ENCODE measurements at regions not wholly inside any gene's neighbourhood (a gene's known extent, or its start where the extent isn't known, plus 50 kb on each side); places are given as distances from the start of the nearest gene placed in this dataset.

- TF ChIP-seq HIC2 (CRISPR knock-in tag; IDR thresholded peaks at IDR 0.05; ENCODE audit: low read depth) (no peak), MEIS1 (CRISPR knock-in tag; IDR thresholded peaks at IDR 0.05; ENCODE audit: borderline replicate concordance) (0 out of 2 replicates have a peak, but pooled peaks have one; percentile 44), AKNA (CRISPR knock-in tag; IDR thresholded peaks at IDR 0.05; ENCODE audit: borderline replicate concordance) (no peak), ZMAT5 (CRISPR knock-in tag; IDR thresholded peaks at IDR 0.05; ENCODE audit: borderline replicate concordance, low read depth) (no peak), ERF (CRISPR knock-in tag; IDR thresholded peaks at IDR 0.05) (peak; percentile 53; the same call in 1 of the 2 replicates), ZNF580 (CRISPR knock-in tag; IDR thresholded peaks at IDR 0.05; ENCODE audit: borderline replicate concordance, low read depth) (peak; percentile 79; the same call in 1 of the 2 replicates), ZMYM3 (CRISPR knock-in tag; IDR thresholded peaks at IDR 0.05) (no peak), ZC3H4 (CRISPR knock-in tag; IDR thresholded peaks at IDR 0.05; ENCODE audit: borderline replicate concordance) (no peak), NR0B2 (CRISPR knock-in tag; IDR thresholded peaks at IDR 0.05) (no peak), CENPBD1 (CRISPR knock-in tag; IDR thresholded peaks at IDR 0.05; ENCODE audit: borderline replicate concordance, low read depth) (0 out of 2 replicates have a peak, but pooled peaks have one; percentile 70), GMEB1 (CRISPR knock-in tag; IDR thresholded peaks at IDR 0.05; ENCODE audit: borderline replicate concordance) (0 out of 2 replicates have a peak, but pooled peaks have one; percentile 24), GABPA (IDR thresholded peaks at IDR 0.05; ENCODE audit: low read depth, low read length) (no peak), GABPA (CRISPR knock-in tag; IDR thresholded peaks at IDR 0.05; ENCODE audit: low read depth) (peak; percentile 54; the same call in 1 of the 2 replicates), JARID2 (CRISPR knock-in tag; IDR thresholded peaks at IDR 0.05; ENCODE audit: insufficient replicate concordance) (no peak), PHF8 (CRISPR knock-in tag; IDR thresholded peaks at IDR 0.05) (peak; percentile 11; the same call in 1 of the 2 replicates), ZNF773 (CRISPR knock-in tag; IDR thresholded peaks at IDR 0.05; ENCODE audit: borderline replicate concordance) (no peak), NFIC (IDR thresholded peaks at IDR 0.05; ENCODE audit: low read length) (0 out of 2 replicates have a peak, but pooled peaks have one; percentile 51), FOXK1 (CRISPR knock-in tag; IDR thresholded peaks at IDR 0.05; ENCODE audit: borderline replicate concordance, low read depth) (peak; percentile 30; the same call in 1 of the 2 replicates)
Observed at GRCh38 chr7:149690688-149691446, 82.5 kb downstream of the ZNF467 start (continued).

Data from HepG2 (cell line).